Stimulated activated CD8-positive, alpha-beta memory T cell treated with anti-CD3 and anti-CD28 coated beads, Interleukin-12 subunit alpha, Interleukin-12 subunit beta, amount 100 ng/mL, for 1 hour (primary cell): ENCODE measurements at regions not wholly inside any gene's neighbourhood (a gene's known extent, or its start where the extent isn't known, plus 50 kb on each side); places are given as distances from the start of the nearest gene placed in this dataset.
A peak's percentile ranks its signal among the peaks of the same experiment; 100 is the strongest.
"Not testable (repeated sequence)": the region's sequence is repeated elsewhere in the genome, so short reads cannot be mapped to it uniquely, and the experiment has no call there.

Experiments
- DNase-seq: peaks from one replicate; pipeline ENCODE4 v3.0.0-alpha.2; 2020; ENCODE audit warnings: low read depth

DNA sequence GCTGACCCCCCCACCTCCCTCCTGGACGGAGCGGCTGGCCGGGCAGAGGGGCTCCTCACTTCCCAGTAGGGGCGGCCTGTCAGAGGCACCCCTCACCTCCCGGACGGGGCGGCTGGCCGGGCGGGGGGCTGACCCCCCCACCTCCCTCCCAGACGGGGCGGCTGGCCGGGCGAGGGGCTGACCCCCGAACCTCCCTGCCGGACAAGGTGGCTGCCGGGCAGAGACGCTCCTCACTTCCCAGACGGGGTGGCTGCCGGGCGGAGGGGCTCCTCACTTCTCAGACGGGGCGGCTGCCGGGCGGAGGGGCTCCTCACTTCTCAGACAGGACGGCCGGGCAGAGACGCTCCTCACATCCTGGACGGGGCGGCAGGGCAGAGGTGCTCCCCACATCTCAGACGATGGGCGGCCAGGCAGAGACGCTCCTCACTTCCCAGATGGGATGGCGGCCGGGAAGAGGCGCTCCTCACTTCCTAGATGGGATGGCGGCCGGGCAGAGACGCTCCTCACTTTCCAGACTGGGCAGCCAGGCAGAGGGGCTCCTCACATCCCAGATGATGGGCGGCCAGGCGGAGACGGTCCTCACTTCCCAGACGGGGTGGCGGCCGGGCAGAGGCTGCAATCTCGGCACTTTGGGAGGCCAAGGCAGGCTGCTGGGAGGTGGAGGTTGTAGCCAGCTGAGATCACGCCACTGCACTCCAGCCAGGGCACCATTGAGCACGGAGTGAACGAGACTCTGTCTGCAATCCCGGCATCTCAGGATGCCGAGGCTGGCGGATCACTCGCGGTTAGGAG, 66.2 kb upstream of the PAPPA2 start:
- not testable (repeated sequence) for DNase-seq

- DNase-seq: no peak
Measured at GRCh38 chr1:176391621-176392020, 71.4 kb upstream of the PAPPA2 start.

- DNase-seq: no peak
Measured at GRCh38 chr1:176384841-176385240, 78.1 kb upstream of the PAPPA2 start.

DNA sequence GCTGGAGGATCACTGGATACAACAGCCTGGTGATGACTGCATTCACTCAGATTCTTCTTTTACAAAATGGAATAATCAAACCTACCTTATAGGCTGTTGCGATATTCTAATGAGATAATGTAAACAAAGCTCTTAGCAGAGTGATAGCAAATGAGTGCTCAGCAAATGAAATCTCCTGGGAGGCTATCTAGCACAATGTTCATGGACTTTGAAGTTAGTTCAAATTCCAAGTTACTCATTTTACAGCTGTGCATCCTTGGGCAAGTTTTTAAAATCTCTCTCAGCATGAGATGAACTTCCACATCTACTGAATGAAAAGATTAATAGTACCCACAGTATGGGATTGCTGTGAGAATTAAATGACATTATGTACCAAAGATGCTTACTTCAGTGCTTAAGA, 80.8 kb upstream of the PAPPA2 start:
- no peak for DNase-seq

DNA sequence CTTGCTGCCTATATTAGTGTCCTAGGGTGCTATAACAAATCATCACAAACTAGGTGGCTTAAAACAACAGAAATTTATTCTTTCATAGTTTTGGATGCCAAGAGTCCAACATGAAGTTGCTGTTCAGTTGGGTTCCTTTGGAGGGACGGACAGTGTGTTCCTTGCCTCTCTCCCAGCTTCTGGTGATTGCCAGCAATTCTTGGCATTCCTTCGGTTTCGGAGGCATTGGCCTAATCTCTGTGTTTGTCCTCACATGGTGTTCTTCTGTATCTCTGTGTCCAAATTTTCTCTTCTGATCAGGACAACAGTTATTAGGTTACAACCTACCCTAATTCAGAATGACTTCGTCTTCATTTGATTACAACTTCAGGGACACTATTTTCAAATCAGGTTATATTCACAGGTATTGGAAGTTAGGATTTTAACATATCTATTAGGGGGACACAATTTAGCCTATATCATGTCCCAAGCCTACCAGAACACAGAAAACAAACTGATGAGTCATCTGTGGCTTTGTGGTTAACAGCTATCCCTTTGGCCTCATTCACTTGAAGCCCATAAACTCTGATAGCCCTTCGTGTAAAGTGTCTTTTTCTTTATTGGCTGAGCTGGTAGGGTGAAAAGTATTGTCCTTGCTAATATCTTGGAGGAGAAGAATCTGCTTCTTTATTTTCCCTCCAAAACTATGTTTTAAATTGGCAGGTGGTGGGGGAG, 83.2 kb upstream of the PAPPA2 start:
- no peak for DNase-seq

- peak; percentile 17 for DNase-seq
Measured at GRCh38 chr1:176374967-176375569, 87.9 kb upstream of the PAPPA2 start.

DNA sequence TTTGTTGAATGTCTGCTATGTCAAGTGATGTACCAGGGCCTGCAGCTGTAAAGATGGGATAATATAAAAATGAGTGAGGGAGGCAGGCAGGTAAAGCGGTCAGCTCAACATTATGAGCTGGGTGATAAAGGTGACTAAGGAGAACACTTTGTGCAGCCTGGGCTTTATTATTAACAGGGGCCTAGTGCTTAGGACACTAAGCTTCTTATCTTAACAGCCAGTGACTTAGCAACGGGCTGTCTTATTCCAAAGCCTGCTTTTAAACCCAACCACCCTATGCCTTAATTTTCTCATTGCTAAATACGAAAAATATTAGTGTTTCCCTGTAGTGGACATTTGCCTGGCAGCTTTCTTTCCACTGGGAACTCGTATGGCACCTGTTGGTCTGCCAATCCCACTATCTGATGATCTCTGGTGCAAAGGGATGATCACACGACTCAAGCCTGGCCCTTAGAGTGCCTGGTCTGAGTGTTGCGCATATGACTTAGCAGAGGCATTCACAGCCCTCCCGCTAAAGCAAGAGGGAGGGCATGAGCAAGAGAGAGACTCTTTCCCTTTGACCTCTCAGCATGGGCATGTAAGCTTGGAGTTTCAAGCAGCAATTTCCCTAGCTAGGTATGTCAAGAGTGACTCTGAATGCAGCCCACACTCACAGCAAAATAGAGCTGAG, 98.6 kb upstream of the PAPPA2 start:
- no peak for DNase-seq

- DNase-seq: not testable (repeated sequence)
Measured at GRCh38 chr1:176349135-176349715, 113.8 kb upstream of the PAPPA2 start.

DNA sequence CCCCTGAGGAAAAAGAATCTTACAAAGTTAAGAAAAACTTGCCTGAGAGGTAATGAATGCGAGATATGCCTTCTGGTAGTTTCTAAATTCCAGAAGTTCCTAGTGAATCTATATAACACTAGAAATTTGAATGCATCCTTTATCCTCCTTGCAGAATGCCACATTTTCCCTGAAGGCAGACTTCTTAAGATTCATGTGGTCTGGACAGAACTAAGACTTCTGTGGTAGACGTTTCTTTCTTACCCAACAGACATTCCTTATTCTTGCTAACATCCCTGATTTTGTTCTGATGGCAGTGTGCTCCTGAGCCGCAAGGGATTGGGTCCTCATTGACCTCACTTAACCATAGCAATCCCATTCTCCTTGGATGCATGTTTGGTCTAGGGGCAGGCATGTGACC, 121.3 kb upstream of the PAPPA2 start:
- DNase-seq: no peak

- DNase-seq: no peak
Measured at GRCh38 chr1:176338877-176339276, 124.1 kb upstream of the PAPPA2 start.

DNA sequence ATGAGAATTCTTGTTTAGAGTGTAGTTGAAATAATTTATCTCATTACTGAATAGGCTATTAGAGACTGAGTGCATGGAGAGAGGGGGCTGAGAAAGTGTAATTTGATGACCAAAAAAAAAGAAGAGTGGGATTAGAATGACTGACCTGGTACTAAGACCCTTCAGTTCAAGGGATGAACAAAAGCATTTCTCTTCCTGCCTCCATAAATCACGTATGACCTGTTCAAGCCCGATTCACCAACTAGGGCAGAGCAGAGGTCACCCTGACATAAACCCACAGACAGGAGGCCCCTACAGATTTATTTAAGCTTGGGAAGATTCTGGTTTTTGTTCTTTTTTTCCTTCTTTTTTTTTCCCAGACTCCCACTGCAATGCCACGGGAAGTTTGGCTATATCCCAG, 123.7 kb upstream of the COP1 start:
- no peak for DNase-seq

GRCh38 chr1:176325664-176326063, 118.6 kb upstream of the COP1 start:
- no peak for DNase-seq

DNA sequence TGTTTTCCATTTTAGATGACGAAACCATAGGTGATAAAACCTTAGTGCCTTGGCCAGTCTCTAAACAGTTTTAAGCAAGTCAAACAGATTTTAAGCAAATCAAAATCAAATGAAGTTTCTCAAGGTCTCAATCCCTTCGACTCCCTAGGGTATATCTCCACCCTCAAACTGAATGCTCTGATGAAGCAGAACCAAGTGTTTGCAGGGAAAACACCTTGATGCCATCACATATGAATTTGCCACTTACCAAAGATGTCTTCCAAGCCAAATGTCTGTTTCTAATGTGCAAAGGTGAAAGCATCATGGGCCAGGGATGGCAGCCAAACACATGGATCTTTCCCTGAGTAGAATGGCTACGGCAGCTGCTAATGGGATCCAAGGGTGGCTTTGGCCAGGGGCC, 116.4 kb upstream of the COP1 start:
- no peak for DNase-seq

- DNase-seq: no peak
Measured at GRCh38 chr1:176315519-176316220, 108.6 kb upstream of the COP1 start.

DNA sequence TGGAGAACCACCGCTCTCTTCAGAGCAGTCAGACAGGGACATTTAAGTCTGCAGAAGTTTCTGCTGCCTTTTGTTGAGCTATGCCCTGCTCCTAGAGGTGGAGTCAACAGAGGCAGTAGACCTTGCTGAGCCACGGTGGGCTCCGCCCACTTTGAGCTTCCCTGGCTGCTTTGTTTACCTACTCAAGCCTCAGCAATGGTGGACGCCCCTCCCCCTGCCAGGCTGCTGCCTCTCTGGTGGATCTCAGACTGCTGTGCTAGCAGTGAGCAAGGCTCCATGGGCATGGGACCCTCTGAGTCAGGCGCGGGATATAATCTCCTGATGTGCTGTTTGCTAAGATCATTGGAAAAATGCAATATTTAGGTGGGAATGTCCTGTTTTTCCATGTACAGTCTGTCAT, 89.5 kb upstream of the COP1 start:
- not testable (repeated sequence) for DNase-seq

GRCh38 chr1:176285996-176286395, 78.9 kb upstream of the COP1 start:
- no peak for DNase-seq

DNA sequence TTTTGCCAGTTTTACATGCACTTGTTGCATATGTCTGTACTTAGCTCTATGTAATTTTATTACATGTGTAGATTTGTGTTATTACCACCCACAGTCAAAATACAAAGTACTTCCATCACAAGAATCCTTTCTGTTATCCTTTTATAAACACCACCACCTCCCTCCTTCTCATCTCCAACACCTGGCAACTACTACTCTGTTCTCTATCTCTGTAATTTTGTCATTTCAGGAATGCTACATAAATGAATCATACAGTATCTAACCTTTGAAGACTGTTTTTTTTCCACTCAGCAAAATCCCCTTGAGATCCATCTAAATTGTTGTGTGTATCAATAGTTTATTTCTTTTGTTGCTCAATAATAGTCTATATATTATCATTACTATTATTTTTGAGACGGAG, 64.5 kb upstream of the COP1 start:
- DNase-seq: no peak
